SU-DHL-6 (cell line): ENCODE measurements at regions not wholly inside any gene's neighbourhood (a gene's known extent, or its start where the extent isn't known, plus 50 kb on each side); places are given as distances from the start of the nearest gene placed in this dataset.

Experiments used
- CTCF ChIP-seq: fragments of 200-600 bp; sonication (generic); IDR thresholded peaks from one replicate; pipeline ENCODE4 v1.5.1; 2017; ENCODE audit warnings: antibody characterized with exemption, mild to moderate bottlenecking, low read length, moderate library complexity; ENCODE audit not compliant: insufficient read depth, poor library complexity, severe bottlenecking
- EZH2phosphoT487 ChIP-seq: fragments of 200-600 bp; sonication (generic), shearing (Covaris generic); conservative IDR thresholded peaks from 2 replicates; pipeline ENCODE4 v1.6.1; 2018; ENCODE audit warnings: mild to moderate bottlenecking, antibody characterized with exemption, low read length, moderate library complexity, mixed read lengths

GRCh38 chr3:67846166-67846565, 191.8 kb upstream of the SUCLG2 start:
- TF ChIP-seq CTCF (no peak), EZH2phosphoT487 (no peak)
